MCF 10A (cell line): ENCODE measurements at regions not wholly inside any gene's neighbourhood (a gene's known extent, or its start where the extent isn't known, plus 50 kb on each side); places are given as distances from the start of the nearest gene placed in this dataset.

Experiments
- BruUV-seq: library from RNA; stranded (reverse); fragments of 400-500 nt; replicated peaks from 2 replicates; lab custom pipeline; 2021; lab: Mats Ljungman, UMichigan
- CTCF ChIA-PET: fragments of 300-600 bp; sonication (Branson Sonifier 250); formaldehyde crosslinking; extraction: SDS; loops from one replicate; lab custom pipeline; 2021; ENCODE audit warnings: antibody characterized with exemption, inconsistent platforms; lab: Yijun Ruan, JAX
- POLR2A ChIA-PET: fragments of 300-600, 350-650 bp; sonication (Branson Sonifier 250); formaldehyde crosslinking; extraction: SDS; loops from one replicate; lab custom pipeline; 2020; ENCODE audit warnings: antibody characterized with exemption, inconsistent platforms; lab: Yijun Ruan, JAX
- DNase-seq: peaks from one replicate; pipeline ENCODE4 v3.0.0-alpha.2; 2018; ENCODE audit not compliant: unreplicated experiment
- H3K27ac Mint-ChIP-seq: one replicate; pipeline ENCODE4 v1.8.0; 2022; ENCODE audit warnings: mild to moderate bottlenecking, low read depth, mixed read lengths; ENCODE audit not compliant: unreplicated experiment
- H3K27me3 Mint-ChIP-seq: one replicate; pipeline ENCODE4 v1.8.0; 2022; ENCODE audit warnings: mixed read lengths; ENCODE audit not compliant: insufficient read depth, unreplicated experiment
- H3K36me3 Mint-ChIP-seq: one replicate; pipeline ENCODE4 v1.8.0; 2022; ENCODE audit warnings: mild to moderate bottlenecking, moderate library complexity, mixed read lengths; ENCODE audit not compliant: insufficient read depth, unreplicated experiment
- H3K4me1 Mint-ChIP-seq: one replicate; pipeline ENCODE4 v1.8.0; 2022; ENCODE audit warnings: mixed read lengths; ENCODE audit not compliant: insufficient read depth, unreplicated experiment
- H3K4me3 Mint-ChIP-seq: one replicate; pipeline ENCODE4 v1.8.0; 2022; ENCODE audit warnings: mild to moderate bottlenecking, moderate library complexity, mixed read lengths; ENCODE audit not compliant: unreplicated experiment
- H3K9me3 Mint-ChIP-seq: one replicate; pipeline ENCODE4 v1.8.0; 2022; ENCODE audit warnings: mixed read lengths; ENCODE audit not compliant: unreplicated experiment
- intact Hi-C: fragments of 100-400 bp; cut with micrococcal nuclease; formaldehyde crosslinking; loops from 2 replicates; pipeline ENCODE4 v1.14.1; 2022
- TF ChIP-seq, protein P1 (sequence below): fragments of 200-600 bp; IDR thresholded peaks from one replicate; pipeline ENCODE4 v1.8.0; 2022; ENCODE audit warnings: antibody characterized with exemption, mild to moderate bottlenecking; ENCODE audit not compliant: unreplicated experiment

DNA sequence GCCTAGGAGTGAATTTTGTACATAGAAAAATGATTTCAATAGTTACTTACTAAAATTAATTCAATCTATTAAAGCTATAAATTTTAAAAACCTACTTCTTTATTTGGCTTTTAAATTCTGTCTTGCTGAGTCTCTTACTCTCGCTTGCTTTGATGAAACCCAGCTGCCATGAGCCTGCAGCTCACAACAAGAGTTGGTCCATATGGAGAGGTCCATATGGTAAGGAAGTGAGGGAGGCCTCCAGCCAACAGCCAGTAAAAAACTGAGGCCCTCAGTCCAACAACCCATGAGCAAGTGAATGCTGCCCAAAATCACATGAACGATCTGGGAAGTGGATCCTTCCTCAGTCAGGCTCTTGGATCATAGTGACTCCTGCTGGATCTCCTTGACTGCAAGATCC, 89.9 kb upstream of the CXADR start:
- no peaks in the 10 kb centered on the region for H3K36me3 Mint-ChIP-seq
- no peak overlapping the region for H3K27ac Mint-ChIP-seq
- TF ChIP-seq, protein P1, sequence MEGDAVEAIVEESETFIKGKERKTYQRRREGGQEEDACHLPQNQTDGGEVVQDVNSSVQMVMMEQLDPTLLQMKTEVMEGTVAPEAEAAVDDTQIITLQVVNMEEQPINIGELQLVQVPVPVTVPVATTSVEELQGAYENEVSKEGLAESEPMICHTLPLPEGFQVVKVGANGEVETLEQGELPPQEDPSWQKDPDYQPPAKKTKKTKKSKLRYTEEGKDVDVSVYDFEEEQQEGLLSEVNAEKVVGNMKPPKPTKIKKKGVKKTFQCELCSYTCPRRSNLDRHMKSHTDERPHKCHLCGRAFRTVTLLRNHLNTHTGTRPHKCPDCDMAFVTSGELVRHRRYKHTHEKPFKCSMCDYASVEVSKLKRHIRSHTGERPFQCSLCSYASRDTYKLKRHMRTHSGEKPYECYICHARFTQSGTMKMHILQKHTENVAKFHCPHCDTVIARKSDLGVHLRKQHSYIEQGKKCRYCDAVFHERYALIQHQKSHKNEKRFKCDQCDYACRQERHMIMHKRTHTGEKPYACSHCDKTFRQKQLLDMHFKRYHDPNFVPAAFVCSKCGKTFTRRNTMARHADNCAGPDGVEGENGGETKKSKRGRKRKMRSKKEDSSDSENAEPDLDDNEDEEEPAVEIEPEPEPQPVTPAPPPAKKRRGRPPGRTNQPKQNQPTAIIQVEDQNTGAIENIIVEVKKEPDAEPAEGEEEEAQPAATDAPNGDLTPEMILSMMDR = no peak
- no peak for DNase-seq
- no peaks in the 10 kb centered on the region for H3K27me3 Mint-ChIP-seq
- H3K4me3 Mint-ChIP-seq = no peak overlapping the region
- peaks cover 10% of the 10 kb centered on the region for H3K4me1 Mint-ChIP-seq
- BruUV-seq = no TSS peak
- CTCF ChIA-PET = interaction anchor here (0.6 kb wide), 1 partner anchor 34 kb away, joined by 4 read pairs; no protein-coding TSS in a partner anchor
- intact Hi-C loops = no loop called here
- H3K9me3 Mint-ChIP-seq = no peaks in the 10 kb centered on the region
- POLR2A ChIA-PET = interaction anchor here (0.8 kb wide), 1 partner anchor 129 kb away, joined by 3 read pairs; no protein-coding TSS in a partner anchor

DNA sequence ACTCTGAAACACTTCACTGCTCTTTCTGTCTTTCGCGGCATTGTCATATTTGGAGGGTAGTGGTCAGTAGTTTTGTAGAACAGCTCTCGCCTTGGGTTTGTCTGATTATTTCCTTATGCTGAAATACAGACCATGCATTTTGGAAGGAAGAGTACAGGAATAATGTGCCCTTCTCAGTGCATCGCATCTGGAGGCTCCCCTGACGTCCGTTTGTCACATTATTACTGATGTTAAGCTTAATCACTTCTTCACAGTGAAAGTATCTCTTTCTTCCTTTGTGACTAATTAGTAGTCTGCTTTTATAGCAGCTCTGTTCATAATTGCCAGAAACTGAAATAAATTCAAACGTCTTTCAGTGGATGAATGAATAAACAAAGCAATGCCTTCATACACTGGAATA, 85.7 kb upstream of the CXADR start:
- Mint-ChIP-seq H3K9me3 (no peaks in the 10 kb centered on the region), H3K27ac (no peak overlapping the region), H3K4me1 (no peaks in the 10 kb centered on the region), H3K27me3 (no peaks in the 10 kb centered on the region), H3K4me3 (no peak overlapping the region), H3K36me3 (no peaks in the 10 kb centered on the region)
- no peak for DNase-seq
- ChIA-PET POLR2A (interaction anchor here (0.6 kb wide), 1 partner anchor 196 kb away, joined by 3 read pairs; no protein-coding TSS in a partner anchor), CTCF (interaction anchor here (0.7 kb wide), 1 partner anchor 38 kb away, joined by 3 read pairs; no protein-coding TSS in a partner anchor)
- BruUV-seq = no TSS peak
- intact Hi-C loops = no loop called here
- TF ChIP-seq, protein P1 = no peak

DNA sequence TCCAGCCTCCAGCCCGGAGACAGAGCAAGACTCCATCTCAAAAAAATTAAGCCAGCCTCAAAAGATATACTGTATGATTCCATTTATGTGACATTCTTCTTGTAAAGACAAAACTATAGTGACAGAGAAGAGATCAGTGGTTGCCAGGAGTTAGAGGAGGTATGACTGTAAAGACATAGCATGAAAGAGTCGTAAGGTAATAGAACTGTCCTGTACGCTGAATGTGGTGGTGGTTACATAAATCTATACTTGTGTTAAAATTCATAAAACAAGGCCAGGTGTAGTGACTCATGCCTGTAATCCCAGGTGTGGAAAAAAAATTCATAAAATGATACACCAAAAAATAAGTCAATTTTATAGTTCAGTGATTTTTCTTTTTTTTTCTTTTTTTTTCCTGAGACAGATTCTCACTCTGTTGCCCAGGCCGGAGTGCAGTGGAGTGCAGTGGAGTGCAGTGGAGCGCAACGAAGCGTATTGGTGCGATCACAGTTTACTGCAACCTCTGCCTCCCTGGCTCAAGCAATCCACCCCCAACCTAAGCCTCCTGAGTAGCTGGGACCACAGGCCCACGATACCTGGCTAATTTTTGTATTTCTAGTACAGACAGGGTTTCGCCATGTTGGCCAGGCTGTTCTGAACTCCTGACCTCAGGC, 84.9 kb upstream of the CXADR start:
- Mint-ChIP-seq H3K27ac (no peak overlapping the region), H3K27me3 (no peaks in the 10 kb centered on the region), H3K4me3 (no peak overlapping the region), H3K9me3 (no peaks in the 10 kb centered on the region), H3K36me3 (no peaks in the 10 kb centered on the region), H3K4me1 (no peaks in the 10 kb centered on the region)
- POLR2A ChIA-PET = no interaction called here
- no TSS peak for BruUV-seq
- CTCF ChIA-PET = interaction anchor here (0.6 kb wide), 1 partner anchor 11 kb away, joined by 4 read pairs; no protein-coding TSS in a partner anchor
- intact Hi-C loops = no loop called here
- TF ChIP-seq, protein P1 = no peak
- no peak for DNase-seq

DNA sequence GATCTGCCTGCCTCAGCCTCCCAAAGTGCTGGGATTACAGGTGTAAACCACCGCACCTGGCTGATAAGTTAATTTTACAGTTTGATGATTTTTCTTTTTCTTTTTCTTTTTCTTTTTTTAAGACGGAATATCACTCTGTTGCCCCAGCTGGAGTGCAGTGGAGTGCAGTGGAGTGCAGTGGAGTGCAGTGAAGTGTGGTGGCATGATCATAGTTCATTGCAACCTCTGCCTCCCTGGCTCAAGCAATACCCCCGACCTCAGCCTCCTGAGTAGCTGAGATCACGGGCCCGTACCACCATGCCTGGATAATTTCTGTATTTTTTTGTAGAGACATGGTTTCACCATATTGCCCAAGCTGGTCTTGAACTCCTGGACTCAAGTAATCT, 84.4 kb upstream of the CXADR start:
- no peaks in the 10 kb centered on the region for H3K4me1 Mint-ChIP-seq
- H3K27ac Mint-ChIP-seq = no peak overlapping the region
- ChIA-PET CTCF (interaction anchor here (0.6 kb wide), 1 partner anchor 11 kb away, joined by 4 read pairs; no protein-coding TSS in a partner anchor), POLR2A (no interaction called here)
- intact Hi-C loops = no loop called here
- no peaks in the 10 kb centered on the region for H3K27me3 Mint-ChIP-seq
- no peaks in the 10 kb centered on the region for H3K9me3 Mint-ChIP-seq
- H3K4me3 Mint-ChIP-seq = no peak overlapping the region
- H3K36me3 Mint-ChIP-seq = no peaks in the 10 kb centered on the region
- TF ChIP-seq, protein P1 = no peak
- DNase-seq = no peak
- BruUV-seq = no TSS peak
